ENCODE measurements at regions not wholly inside any gene's neighbourhood (a gene's known extent, or its start where the extent isn't known, plus 50 kb on each side); places are given as distances from the start of the nearest gene placed in this dataset.
A peak's percentile ranks its signal among the peaks of the same experiment; 100 is the strongest.

GRCh38 chr4:3825530-3825929, 59.3 kb downstream of the ADRA2C start:
- TF ChIP-seq CTCF (IDR thresholded peaks at IDR 0.05): no peak
- no peak for TF ChIP-seq POLR2A (IDR thresholded peaks at IDR 0.05)
- Histone ChIP-seq H3K36me3 (no peaks in the 10 kb centered on the region), H3K27ac (no peak overlapping the region), H3K4me3 (no peak overlapping the region), H3K9me3 (no peaks in the 10 kb centered on the region), H3K27me3 (no peaks in the 10 kb centered on the region), H3K4me1 (peaks cover 0 to 27% (median 9%) of the 10 kb centered on the region in 4 donors)
- WGBS (ENCODE audit: insufficient coverage, low coverage, low lambda C conversion rate, missing lambda C conversion rate): 88% methylated on average over 4 of the region's 11 CpGs
- intact Hi-C loops (cut with DNase I): loop anchor here in 1 of 2 donors (5.0 kb wide), 1 partner anchor 38 kb away; no protein-coding TSS in a partner anchor
- ATAC-seq: no peak
- DNase-seq: peak in 1 of 3 donors; percentile 44

- no peak overlapping the region for H3K4me3 ChIP-seq
- TF ChIP-seq POLR2A (IDR thresholded peaks at IDR 0.05) (no peak), CTCF (IDR thresholded peaks at IDR 0.05) (no peak)
- intact Hi-C loops (cut with DNase I): loop anchor here in 1 of 2 donors (5.0 kb wide), 1 partner anchor 39 kb away; no protein-coding TSS in a partner anchor
- H3K4me1 ChIP-seq: peaks cover 0 to 27% (median 9%) of the 10 kb centered on the region in 4 donors
- ATAC-seq: no peak
- no peak overlapping the region for H3K27ac ChIP-seq
- no peaks in the 10 kb centered on the region for H3K36me3 ChIP-seq
- H3K27me3 ChIP-seq: no peaks in the 10 kb centered on the region
- H3K9me3 ChIP-seq: no peaks in the 10 kb centered on the region
- peak in 1 of 3 donors; percentile 42 for DNase-seq
- WGBS (ENCODE audit: insufficient coverage, low coverage, low lambda C conversion rate, missing lambda C conversion rate): 47% methylated on average over 18 of the region's 33 CpGs
Observed at GRCh38 chr4:3826247-3827172, 60.3 kb downstream of the ADRA2C start.

GRCh38 chr4:3827616-3828492, 61.7 kb downstream of the ADRA2C start:
- WGBS (ENCODE audit: insufficient coverage, low coverage, low lambda C conversion rate, missing lambda C conversion rate): 76% methylated on average over 2 of the region's 24 CpGs
- no peaks in the 10 kb centered on the region for H3K9me3 ChIP-seq
- H3K4me1 ChIP-seq: peaks cover 0 to 27% (median 9%) of the 10 kb centered on the region in 4 donors
- H3K27ac ChIP-seq: peak overlapping the region in 2 of 3 donors; percentile 62 to 78
- intact Hi-C loops (cut with DNase I): loop anchor here in 1 of 2 donors (5.0 kb wide), 1 partner anchor 41 kb away; no protein-coding TSS in a partner anchor
- no peaks in the 10 kb centered on the region for H3K36me3 ChIP-seq
- peak overlapping the region in 2 of 3 donors; percentile 26 to 27 for H3K4me3 ChIP-seq
- DNase-seq: peak; percentile 97 to 99 (median 99)
- H3K27me3 ChIP-seq: no peaks in the 10 kb centered on the region
- TF ChIP-seq CTCF (IDR thresholded peaks at IDR 0.05): no peak
- TF ChIP-seq POLR2A (IDR thresholded peaks at IDR 0.05): no peak
- ATAC-seq: peak; percentile 91 to 94 (median 92)

- H3K36me3 ChIP-seq: no peaks in the 10 kb centered on the region
- no peak for TF ChIP-seq CTCF (IDR thresholded peaks at IDR 0.05)
- H3K27me3 ChIP-seq: no peaks in the 10 kb centered on the region
- H3K27ac ChIP-seq: peak overlapping the region in 1 of 3 donors; percentile 52
- WGBS (ENCODE audit: insufficient coverage, low coverage, low lambda C conversion rate, missing lambda C conversion rate): 81% methylated on average over 5 of the region's 9 CpGs
- H3K4me1 ChIP-seq: peaks cover 0 to 27% (median 9%) of the 10 kb centered on the region in 4 donors
- ATAC-seq (no peak), DNase-seq (no peak)
- no peaks in the 10 kb centered on the region for H3K9me3 ChIP-seq
- intact Hi-C loops (cut with DNase I): loop anchor here in 1 of 2 donors (5.0 kb wide), 1 partner anchor 41 kb away; no protein-coding TSS in a partner anchor
- H3K4me3 ChIP-seq: no peak overlapping the region
Observed at GRCh38 chr4:3828546-3828945, 62.4 kb downstream of the ADRA2C start.

All from right lobe of liver (tissue), 6 donors.